VCaP (cell line): ENCODE measurements at regions not wholly inside any gene's neighbourhood (a gene's known extent, or its start where the extent isn't known, plus 50 kb on each side); places are given as distances from the start of the nearest gene placed in this dataset.

ENCODE experiments used
- H3K27ac ChIP-seq: fragments of 450-650 bp; 2 replicates; pipeline ENCODE4 v1.5.1; 2017
- TF ChIP-seq, protein P1 (sequence below): fragments of 450-650 bp; conservative IDR thresholded peaks from 2 replicates; pipeline ENCODE4 v1.5.1; 2017; ENCODE audit warnings: mild to moderate bottlenecking, moderate library complexity

- TF ChIP-seq, protein P1, sequence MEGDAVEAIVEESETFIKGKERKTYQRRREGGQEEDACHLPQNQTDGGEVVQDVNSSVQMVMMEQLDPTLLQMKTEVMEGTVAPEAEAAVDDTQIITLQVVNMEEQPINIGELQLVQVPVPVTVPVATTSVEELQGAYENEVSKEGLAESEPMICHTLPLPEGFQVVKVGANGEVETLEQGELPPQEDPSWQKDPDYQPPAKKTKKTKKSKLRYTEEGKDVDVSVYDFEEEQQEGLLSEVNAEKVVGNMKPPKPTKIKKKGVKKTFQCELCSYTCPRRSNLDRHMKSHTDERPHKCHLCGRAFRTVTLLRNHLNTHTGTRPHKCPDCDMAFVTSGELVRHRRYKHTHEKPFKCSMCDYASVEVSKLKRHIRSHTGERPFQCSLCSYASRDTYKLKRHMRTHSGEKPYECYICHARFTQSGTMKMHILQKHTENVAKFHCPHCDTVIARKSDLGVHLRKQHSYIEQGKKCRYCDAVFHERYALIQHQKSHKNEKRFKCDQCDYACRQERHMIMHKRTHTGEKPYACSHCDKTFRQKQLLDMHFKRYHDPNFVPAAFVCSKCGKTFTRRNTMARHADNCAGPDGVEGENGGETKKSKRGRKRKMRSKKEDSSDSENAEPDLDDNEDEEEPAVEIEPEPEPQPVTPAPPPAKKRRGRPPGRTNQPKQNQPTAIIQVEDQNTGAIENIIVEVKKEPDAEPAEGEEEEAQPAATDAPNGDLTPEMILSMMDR, result no peak
- H3K27ac ChIP-seq, result no peak overlapping the region
Measured at GRCh38 chrX:104450316-104450715, 115.7 kb upstream of the IL1RAPL2 start.

DNA sequence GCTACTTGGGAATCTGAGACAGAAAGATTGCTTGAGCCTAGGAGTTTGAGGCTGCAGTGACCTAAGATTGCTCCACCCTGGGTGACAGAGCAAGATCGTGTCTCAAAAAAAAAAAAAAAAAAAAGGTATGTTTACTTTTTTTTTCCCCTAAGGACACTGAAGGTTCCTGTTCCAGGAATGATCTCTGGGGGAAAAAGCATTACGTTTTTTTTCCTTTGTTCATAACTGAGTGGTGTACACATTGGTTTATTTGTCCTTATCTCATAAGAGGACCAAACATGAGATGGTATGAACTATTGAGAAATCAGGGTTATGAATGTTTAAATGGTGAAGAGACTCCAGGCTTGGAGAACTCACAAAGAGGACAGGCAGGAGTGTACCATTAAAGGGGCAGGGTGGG is 120.4 kb upstream of the IL1RAPL2 start:
- TF ChIP-seq, protein P1, result no peak
- no peak overlapping the region for H3K27ac ChIP-seq

- no peak overlapping the region for H3K27ac ChIP-seq
- TF ChIP-seq, protein P1, result no peak
Measured at GRCh38 chrX:104435249-104435648, 130.8 kb upstream of the IL1RAPL2 start.

- TF ChIP-seq, protein P1, result no peak
- no peak overlapping the region for H3K27ac ChIP-seq
Measured at GRCh38 chrX:104432321-104432720, 133.7 kb upstream of the IL1RAPL2 start.

GRCh38 chrX:104430742-104431119 is 135.3 kb upstream of the IL1RAPL2 start:
- H3K27ac ChIP-seq, result no peak overlapping the region
- TF ChIP-seq, protein P1, result no peak

DNA sequence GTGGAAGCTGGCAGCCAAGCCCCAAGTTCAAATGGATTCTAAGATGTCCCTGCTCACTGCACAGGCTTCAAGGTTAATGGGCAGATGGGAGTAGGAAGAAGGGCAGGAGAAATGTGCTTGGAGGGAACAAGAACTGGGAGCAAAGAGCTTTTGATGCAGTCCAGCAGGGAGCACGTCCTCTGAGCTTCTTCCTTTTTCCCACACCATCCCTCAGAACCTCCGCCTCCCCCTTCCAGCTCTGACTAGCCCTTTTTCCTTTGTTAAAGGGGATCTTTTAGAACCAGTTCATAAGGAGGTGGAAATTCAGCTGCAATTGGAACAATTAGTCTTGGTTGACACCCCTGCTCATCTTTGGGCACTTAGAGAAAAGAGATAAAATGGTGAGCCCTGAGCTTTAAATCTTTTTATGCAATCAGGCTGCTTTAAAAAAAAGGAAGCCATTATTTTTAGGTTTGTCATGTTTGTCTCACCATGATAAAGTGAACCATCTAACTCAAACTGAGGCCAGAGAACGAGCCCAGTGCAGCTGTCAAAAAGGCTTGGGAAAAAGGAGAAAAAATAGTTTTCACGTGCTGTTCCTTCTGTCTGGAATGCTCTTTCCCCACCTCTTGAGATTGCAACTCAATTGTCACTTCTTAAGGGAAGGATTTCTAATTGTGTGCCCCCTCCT is 135.8 kb upstream of the IL1RAPL2 start:
- TF ChIP-seq, protein P1, result no peak

DNA sequence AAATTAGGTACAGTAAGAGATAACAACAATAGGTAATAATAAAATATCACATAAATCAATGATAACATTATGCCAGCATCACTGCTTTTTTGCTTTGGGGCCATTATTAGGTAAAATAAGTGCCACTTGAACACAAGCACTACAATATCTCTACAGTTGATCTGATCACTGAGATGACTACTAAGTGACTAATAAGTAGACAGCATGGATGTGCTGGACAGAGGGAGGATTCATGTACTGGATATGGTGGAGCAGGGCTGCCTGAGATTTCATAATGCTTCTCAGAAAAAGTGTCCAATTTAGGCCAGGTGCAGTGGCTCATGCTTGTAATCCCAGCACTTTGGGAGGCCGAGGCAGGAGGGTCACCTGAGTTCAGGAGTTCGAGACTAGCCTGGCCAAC is 137.8 kb upstream of the IL1RAPL2 start:
- no peak overlapping the region for H3K27ac ChIP-seq
- TF ChIP-seq, protein P1, result no peak

More for the DNA sequence above, 135.8 kb upstream of the IL1RAPL2 start:
- no peak overlapping the region for H3K27ac ChIP-seq
